MCF 10A (cell line): ENCODE measurements at regions not wholly inside any gene's neighbourhood (a gene's known extent, or its start where the extent isn't known, plus 50 kb on each side); places are given as distances from the start of the nearest gene placed in this dataset.

Experiments used
- BruUV-seq: library from RNA; stranded (reverse); fragments of 400-500 nt; replicated peaks from 2 replicates; lab custom pipeline; 2021; lab: Mats Ljungman, UMichigan
- CTCF ChIA-PET: fragments of 300-600 bp; sonication (Branson Sonifier 250); formaldehyde crosslinking; extraction: SDS; loops from one replicate; lab custom pipeline; 2021; ENCODE audit warnings: antibody characterized with exemption, inconsistent platforms; lab: Yijun Ruan, JAX
- POLR2A ChIA-PET: fragments of 300-600, 350-650 bp; sonication (Branson Sonifier 250); formaldehyde crosslinking; extraction: SDS; loops from one replicate; lab custom pipeline; 2020; ENCODE audit warnings: antibody characterized with exemption, inconsistent platforms; lab: Yijun Ruan, JAX
- DNase-seq: peaks from one replicate; pipeline ENCODE4 v3.0.0-alpha.2; 2018; ENCODE audit not compliant: unreplicated experiment
- H3K27ac Mint-ChIP-seq: one replicate; pipeline ENCODE4 v1.8.0; 2022; ENCODE audit warnings: mild to moderate bottlenecking, low read depth, mixed read lengths; ENCODE audit not compliant: unreplicated experiment
- H3K27me3 Mint-ChIP-seq: one replicate; pipeline ENCODE4 v1.8.0; 2022; ENCODE audit warnings: mixed read lengths; ENCODE audit not compliant: insufficient read depth, unreplicated experiment
- H3K36me3 Mint-ChIP-seq: one replicate; pipeline ENCODE4 v1.8.0; 2022; ENCODE audit warnings: mild to moderate bottlenecking, moderate library complexity, mixed read lengths; ENCODE audit not compliant: insufficient read depth, unreplicated experiment
- H3K4me1 Mint-ChIP-seq: one replicate; pipeline ENCODE4 v1.8.0; 2022; ENCODE audit warnings: mixed read lengths; ENCODE audit not compliant: insufficient read depth, unreplicated experiment
- H3K4me3 Mint-ChIP-seq: one replicate; pipeline ENCODE4 v1.8.0; 2022; ENCODE audit warnings: mild to moderate bottlenecking, moderate library complexity, mixed read lengths; ENCODE audit not compliant: unreplicated experiment
- H3K9me3 Mint-ChIP-seq: one replicate; pipeline ENCODE4 v1.8.0; 2022; ENCODE audit warnings: mixed read lengths; ENCODE audit not compliant: unreplicated experiment
- intact Hi-C: fragments of 100-400 bp; cut with micrococcal nuclease; formaldehyde crosslinking; loops from 2 replicates; pipeline ENCODE4 v1.14.1; 2022
- TF ChIP-seq, protein P1 (sequence below): fragments of 200-600 bp; IDR thresholded peaks from one replicate; pipeline ENCODE4 v1.8.0; 2022; ENCODE audit warnings: antibody characterized with exemption, mild to moderate bottlenecking; ENCODE audit not compliant: unreplicated experiment

DNA sequence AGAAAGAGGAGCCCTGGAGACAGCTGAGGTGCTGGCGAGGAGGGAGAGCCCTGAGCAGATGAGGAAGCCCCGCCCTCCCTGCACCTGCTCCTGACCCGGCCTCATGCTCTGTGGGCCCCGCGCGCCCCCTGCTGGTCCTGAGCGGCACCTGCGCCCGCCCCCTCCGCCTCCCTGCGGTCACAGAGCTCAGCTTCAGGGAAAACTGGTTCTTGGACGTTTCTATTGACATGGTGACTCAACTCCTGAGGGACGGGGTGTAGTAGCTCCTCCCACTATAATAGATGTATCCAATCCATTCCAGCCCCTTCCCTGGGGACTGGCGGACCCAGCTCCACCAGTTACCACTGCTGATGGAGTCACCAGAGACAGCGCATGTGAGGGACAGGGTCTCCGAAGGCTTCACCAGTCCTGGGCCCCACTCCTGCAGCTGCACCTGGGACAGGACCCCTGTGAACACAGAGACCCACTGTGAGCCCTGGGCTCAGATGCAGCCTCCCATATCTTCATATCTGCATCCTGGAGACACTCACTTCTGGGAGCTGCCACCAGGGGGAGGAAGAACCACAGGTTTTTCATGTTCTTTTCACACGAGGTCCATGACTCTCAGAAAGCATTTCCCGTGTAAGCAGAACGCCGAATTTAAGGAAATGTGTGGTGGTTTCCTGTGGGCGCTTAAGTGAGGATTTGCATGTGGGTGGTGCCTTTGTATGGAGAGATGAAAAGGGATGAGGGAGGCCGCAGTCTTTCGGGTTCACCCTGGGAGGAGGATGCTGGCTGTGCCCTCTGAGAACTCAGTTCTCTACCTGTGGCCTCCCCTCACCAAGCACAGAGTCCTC is 1346.4 kb downstream of the TMEM121 start:
- H3K9me3 Mint-ChIP-seq, result no peaks in the 10 kb centered on the region
- POLR2A ChIA-PET, result interaction anchor here (0.7 to 2.2 kb wide), 6 partner anchors 9 to 82 kb away, joined by 4 to 25 read pairs (median 6); no protein-coding TSS in a partner anchor
- peak; percentile 90 for DNase-seq
- peaks cover 5% of the 10 kb centered on the region for H3K4me1 Mint-ChIP-seq
- peaks cover 7% of the 10 kb centered on the region for H3K36me3 Mint-ChIP-seq
- TF ChIP-seq, protein P1, sequence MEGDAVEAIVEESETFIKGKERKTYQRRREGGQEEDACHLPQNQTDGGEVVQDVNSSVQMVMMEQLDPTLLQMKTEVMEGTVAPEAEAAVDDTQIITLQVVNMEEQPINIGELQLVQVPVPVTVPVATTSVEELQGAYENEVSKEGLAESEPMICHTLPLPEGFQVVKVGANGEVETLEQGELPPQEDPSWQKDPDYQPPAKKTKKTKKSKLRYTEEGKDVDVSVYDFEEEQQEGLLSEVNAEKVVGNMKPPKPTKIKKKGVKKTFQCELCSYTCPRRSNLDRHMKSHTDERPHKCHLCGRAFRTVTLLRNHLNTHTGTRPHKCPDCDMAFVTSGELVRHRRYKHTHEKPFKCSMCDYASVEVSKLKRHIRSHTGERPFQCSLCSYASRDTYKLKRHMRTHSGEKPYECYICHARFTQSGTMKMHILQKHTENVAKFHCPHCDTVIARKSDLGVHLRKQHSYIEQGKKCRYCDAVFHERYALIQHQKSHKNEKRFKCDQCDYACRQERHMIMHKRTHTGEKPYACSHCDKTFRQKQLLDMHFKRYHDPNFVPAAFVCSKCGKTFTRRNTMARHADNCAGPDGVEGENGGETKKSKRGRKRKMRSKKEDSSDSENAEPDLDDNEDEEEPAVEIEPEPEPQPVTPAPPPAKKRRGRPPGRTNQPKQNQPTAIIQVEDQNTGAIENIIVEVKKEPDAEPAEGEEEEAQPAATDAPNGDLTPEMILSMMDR, result peak; percentile 52
- peaks cover 35% of the 10 kb centered on the region for H3K27me3 Mint-ChIP-seq
- H3K27ac Mint-ChIP-seq, result no peak overlapping the region
- CTCF ChIA-PET, result interaction anchor here (0.6 to 4.7 kb wide), 34 partner anchors 9 to 1436 kb away, joined by 3 to 86 read pairs (median 4); no protein-coding TSS in a partner anchor
- no peak overlapping the region for H3K4me3 Mint-ChIP-seq
- intact Hi-C loops, result loop anchor here (1.0 kb wide), 3 partner anchors 25 to 67 kb away; no protein-coding TSS in a partner anchor
- no TSS peak for BruUV-seq

DNA sequence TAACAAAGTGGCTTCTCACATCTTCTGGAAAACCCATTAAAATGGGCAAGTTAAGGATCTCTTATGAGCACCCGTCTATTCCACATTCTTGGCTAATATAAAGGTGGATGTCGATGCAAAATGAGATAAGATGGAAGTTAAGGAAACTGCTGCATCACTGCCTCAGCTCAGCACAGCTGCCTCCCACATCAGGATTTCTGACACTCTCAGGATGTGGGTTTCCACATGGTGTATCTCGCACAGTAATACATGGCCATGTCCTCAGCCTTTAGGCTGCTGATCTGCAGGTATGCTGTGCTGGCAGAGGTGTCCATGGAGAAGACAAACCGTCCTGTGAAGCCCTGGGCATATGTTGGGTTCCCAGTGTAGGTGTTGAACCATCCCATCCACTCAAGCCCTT is 1348.0 kb downstream of the TMEM121 start:
- intact Hi-C loops, result no loop called here
- Mint-ChIP-seq H3K27me3 (peaks cover 40% of the 10 kb centered on the region), H3K36me3 (peaks cover 7% of the 10 kb centered on the region), H3K4me1 (peaks cover 5% of the 10 kb centered on the region), H3K4me3 (no peak overlapping the region), H3K27ac (no peak overlapping the region), H3K9me3 (no peaks in the 10 kb centered on the region)
- DNase-seq, result no peak
- ChIA-PET CTCF (interaction anchor here (0.6 to 4.7 kb wide), 11 partner anchors 9 to 809 kb away, joined by 3 to 86 read pairs (median 9); no protein-coding TSS in a partner anchor), POLR2A (interaction anchor here (1.0 to 2.2 kb wide), 2 partner anchors 27 to 30 kb away, joined by 3 to 25 read pairs; no protein-coding TSS in a partner anchor)
- TF ChIP-seq, protein P1, result no peak
- no TSS peak for BruUV-seq

DNA sequence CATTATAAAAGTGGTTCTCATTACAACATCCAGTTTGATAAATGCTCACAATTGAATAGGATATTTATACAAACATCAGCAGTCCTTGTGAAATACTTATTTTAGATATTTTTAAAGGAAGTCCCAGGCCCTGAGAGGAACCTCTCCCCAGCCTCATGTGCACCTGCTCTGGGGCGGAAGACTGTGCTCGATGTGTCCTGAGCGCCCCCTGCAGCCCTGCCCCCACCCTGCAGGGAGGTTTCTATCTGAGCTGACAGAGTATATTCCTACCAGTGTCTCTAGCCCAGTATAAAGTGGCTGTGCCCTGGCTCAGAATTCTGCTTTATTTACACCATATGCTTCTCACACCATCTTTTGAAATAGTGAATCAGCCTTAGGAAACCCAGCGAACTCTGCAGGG is 1349.1 kb downstream of the TMEM121 start:
- Mint-ChIP-seq H3K4me1 (peaks cover 5% of the 10 kb centered on the region), H3K4me3 (no peak overlapping the region), H3K9me3 (no peaks in the 10 kb centered on the region), H3K27me3 (peaks cover 52% of the 10 kb centered on the region), H3K27ac (no peak overlapping the region), H3K36me3 (peaks cover 7% of the 10 kb centered on the region)
- POLR2A ChIA-PET, result no interaction called here
- BruUV-seq, result no TSS peak
- DNase-seq, result peak; percentile 27
- CTCF ChIA-PET, result interaction anchor here (0.8 to 4.7 kb wide), 3 partner anchors 35 to 85 kb away, joined by 3 to 86 read pairs (median 3); no protein-coding TSS in a partner anchor
- TF ChIP-seq, protein P1, result peak; percentile 49
- intact Hi-C loops, result no loop called here

DNA sequence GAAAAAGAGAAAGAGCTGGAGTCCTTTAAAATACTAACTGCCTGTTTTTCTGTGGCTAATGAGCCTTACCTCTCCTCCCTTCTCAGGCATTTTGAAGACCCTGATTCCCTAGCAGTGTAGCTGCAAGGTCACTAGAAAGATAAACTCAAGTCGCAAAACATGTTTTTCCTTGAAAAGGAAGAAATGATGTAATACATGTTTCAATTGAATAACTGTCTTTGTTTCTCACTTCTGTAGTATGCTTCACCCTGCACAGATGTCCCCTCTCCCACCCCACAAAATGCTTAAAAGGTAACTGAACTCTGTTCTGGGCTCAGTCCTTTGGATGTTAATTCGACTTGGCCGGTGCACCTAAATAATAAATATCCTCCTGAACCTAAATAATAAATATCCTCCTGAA is 1350.3 kb downstream of the TMEM121 start:
- H3K27ac Mint-ChIP-seq, result no peak overlapping the region
- DNase-seq, result no peak
- H3K9me3 Mint-ChIP-seq, result no peaks in the 10 kb centered on the region
- POLR2A ChIA-PET, result no interaction called here
- H3K4me3 Mint-ChIP-seq, result no peak overlapping the region
- H3K4me1 Mint-ChIP-seq, result peaks cover 5% of the 10 kb centered on the region
- peaks cover 55% of the 10 kb centered on the region for H3K27me3 Mint-ChIP-seq
- intact Hi-C loops, result no loop called here
- BruUV-seq, result no TSS peak
- CTCF ChIA-PET, result no interaction called here
- peaks cover 7% of the 10 kb centered on the region for H3K36me3 Mint-ChIP-seq
- TF ChIP-seq, protein P1, result no peak
